Hematopoietic multipotent progenitor cell treated with erythropoietin and hydrocortisone succinate and interleukin-3 and kit ligand, for 17 days (in vitro differentiated cells): ENCODE measurements at regions not wholly inside any gene's neighbourhood (a gene's known extent, or its start where the extent isn't known, plus 50 kb on each side); places are given as distances from the start of the nearest gene placed in this dataset.

Source experiments
- DNase-seq: peaks from one replicate; pipeline ENCODE4 v3.0.0-alpha.2; 2015; ENCODE audit warnings: low spot score

DNA sequence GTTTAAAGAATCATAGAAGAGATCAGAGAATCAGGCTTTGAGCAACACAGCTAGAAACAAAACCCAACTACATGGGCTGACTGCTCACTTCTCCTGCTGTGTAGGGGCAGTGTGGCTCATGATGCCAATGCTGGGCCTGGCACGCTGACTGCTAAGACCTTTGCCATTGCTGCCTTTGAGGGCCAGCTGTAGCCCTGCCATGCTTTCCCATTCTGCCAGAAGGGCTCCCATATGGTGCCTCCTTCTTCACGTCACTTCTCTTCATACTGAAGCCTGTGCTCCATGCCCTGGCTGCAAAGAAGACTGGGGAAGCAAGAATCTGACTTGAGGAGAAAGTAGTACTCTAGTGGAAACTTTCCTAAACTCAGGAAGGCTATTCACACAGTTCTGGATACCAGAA is 232.9 kb downstream of the UTP18 start:
- DNase-seq, result no peak

DNA sequence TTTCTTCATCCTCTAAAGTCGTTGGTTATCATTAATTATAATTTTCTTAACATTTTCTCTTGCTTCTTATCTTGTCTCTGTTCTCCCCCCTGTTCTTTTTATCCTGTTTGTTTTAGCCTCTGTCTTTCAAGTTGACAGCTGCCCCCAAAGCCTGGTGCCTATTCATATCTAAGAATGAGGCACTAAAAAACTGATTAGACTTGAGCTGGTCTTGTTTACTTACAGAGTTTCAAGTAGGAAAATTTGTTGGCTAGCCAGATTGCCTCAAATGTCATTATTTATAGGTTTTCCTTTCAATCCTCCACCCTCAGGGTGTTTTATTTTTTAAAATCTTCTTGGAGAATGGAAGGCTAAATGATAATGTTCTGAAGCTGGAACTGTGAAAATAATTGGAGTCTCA is 236.0 kb downstream of the UTP18 start:
- no peak for DNase-seq

DNA sequence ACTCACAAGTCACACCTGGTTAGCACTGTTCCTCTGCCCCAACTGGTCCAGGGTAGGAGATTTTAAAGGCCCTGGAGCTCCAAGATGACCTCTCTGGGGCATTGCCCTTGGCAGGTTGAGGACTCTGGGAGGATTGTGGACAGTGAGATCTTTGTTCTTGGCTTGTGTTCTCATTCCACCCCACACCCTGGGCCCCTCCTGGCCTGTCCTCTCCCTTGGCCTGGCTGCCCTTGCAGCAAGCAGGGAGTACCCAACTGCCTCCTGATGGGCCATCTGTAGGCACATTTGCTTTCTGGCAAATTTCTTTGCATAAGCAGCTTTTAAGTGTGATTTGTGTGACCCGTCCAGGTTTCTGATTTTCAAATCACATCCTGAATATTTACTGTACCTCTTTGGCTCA is 239.6 kb downstream of the UTP18 start:
- no peak for DNase-seq

DNA sequence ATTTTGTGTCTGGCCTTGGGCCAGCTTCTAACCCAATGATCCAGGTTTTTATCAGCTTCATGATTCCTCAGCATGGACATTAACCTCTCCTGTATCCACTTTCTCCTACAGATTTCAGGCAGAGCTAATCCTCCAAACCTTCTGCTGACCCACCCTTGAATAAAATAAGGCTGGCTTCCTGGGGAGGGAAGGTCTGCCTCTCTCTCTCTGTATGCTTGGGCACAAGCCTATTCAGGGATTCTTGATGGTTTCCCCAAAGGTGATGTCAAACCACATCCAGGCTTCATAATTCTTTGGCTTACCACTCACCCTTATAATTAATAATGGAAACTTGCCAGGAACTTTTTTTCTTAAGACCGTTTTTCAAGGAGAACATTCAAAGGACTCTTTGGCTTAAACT is 240.1 kb downstream of the UTP18 start:
- DNase-seq, result no peak

DNA sequence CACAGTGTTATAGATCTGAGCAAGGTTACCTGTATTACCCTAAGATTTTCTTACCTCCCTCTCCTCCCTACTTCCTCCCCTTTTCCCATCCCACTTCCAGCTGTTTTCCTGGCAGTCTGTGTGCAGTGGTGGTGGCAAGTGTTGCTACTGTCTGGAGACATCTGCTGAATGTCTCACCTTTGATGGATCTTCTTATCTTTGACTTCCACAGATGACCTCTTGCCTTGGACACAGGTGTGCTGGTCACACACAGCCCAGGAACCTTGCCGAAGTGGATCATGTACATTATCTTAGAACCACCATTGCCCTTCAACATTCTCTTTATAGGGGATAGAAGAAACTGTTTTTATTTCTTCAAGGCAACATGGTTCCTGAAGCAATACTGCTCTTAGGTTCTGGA is 245.1 kb downstream of the UTP18 start:
- DNase-seq, result no peak

DNA sequence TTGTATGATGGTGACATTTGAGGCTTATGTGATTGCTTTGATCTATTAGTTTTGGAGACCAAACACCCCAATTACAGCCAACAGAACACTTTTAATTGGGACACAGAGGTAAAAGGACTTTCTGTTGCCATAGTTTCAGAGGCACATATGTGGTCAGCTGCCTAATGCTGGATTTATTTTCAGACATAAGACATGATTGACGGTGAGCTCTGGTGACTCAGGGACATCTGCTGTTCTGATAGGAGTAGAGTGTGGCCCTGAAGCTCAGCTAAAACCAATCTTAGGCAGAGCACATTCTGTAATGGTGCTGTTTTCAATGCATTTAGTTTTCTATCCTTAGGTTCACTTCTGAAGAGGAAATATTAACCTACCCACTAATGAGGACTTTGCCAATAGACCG is 247.1 kb downstream of the UTP18 start:
- no peak for DNase-seq

DNA sequence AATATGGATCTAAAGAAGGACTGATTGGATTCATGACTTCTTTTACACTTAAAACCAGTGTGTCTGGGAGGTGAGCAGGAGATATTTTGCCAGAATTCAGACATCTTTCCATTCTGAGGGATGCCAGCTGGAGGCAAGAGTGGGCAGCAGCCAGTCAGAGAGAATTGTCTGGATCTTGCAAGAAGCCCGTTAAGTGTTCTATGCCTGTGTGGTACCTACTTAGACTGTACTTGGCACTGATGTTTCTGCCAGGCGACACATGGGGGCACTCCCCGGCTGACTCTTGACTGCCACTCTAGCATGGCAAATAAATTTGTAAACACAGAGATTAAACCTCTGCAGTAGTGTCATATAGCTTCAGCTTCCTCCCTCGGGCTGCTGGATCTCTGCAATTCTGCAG is 247.7 kb downstream of the UTP18 start:
- no peak for DNase-seq

DNA sequence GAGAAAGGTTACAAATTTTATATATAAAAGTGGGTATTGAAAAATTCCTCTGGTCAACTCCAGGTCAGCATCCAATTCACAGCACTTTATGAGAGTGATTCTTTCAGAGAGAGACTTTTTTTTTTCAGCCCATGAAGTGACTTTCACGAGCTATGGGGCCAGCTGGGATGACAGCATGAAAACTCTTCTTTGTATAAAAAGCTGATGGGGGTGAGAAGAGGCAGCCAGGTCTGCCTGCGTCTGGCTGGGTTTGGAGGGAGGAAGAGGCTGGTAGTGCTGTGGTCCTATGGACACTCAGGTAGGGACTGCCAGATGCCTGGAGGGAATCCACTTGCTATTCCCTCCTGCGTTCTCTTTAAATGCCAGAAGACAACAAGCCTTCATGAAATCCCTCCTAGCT is 250.6 kb downstream of the UTP18 start:
- DNase-seq, result no peak

DNA sequence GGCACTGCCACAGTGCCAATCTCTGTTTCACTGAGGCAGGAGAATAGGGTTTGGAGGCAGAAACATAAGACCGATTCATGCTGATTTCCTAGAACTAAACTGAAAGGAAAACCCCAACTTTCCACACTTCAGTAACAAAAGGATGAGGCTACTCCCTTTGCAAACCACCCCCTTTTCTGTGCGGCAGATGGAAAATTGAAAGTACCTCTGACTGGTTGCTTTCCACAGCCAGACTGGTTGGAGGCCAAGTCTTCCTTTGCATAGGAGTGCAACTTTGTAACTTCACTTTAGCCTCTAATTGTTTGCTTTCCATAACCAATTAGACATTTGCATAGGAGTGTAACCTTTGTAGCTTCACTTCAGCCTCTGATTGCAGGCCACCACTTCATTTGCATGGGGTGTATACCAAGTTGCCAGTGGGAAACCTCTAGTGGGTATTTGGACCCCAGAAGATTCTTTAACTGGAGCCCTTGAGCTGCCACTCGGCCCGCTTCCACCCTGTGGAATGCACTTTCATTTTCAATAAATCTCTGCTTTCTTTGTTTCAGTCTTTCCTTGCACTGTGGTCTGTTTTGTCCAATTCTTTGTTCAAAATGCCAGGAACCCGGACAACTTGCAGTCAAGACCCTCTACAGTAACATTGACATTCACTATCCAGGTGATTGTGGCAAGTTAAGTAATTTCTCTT is 252.0 kb downstream of the UTP18 start:
- no peak for DNase-seq

DNA sequence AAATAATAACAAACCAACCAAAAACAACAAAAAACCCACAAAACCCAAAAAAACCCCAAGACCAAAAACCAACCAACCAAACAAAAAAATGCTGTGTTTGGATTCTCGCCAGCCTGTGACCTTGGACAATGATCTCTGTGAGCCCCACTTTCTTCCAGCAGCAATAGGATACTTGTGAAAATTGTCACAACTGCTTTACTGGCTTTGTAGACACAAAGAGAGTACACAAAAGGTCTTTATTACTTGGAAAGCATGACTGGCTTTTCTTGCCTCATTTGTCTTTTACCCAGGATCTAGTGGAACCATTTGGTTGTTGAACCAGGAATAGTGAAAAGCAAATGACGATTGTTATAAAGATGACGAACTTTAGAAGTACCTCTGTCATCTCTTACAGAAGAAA is 256.6 kb downstream of the UTP18 start:
- DNase-seq, result no peak

DNA sequence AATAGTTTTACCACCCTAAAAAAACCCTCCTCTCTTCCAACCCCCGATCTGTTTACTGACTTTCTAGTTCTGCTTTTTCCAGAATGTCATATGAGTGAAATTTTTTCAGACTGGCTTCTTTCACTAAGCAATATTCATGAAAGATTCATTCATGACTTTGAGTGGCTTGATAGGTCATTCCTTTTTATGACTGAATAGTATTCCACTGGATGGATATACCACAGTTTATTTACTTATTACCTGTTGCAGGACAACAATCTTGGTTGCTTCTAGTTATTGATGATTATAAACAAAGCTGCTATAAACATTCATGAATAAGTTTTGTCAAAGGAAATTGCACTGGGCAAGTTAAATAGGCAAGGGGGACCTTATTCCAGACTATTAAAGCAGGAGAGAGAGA is 264.2 kb downstream of the UTP18 start:
- no peak for DNase-seq

DNA sequence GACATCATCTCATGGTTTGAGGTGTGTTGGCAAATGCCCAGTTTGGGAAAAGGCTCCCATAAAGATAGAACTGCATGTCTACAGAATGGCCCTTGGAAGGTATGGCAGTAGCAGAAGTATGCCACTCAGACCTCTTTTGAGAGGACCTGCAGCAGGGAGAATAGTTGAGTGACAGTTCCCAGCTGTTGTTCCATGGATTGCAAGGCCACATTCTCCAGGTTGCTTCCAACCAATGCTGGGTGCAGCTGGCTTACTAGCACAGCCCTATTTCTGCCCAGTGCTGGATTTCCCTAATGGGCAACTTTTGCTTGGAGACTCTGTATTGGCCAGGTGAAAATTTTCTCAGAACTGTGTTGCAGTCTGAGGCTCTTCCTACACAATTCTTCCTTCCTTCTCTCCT is 266.2 kb downstream of the UTP18 start:
- DNase-seq, result no peak

DNA sequence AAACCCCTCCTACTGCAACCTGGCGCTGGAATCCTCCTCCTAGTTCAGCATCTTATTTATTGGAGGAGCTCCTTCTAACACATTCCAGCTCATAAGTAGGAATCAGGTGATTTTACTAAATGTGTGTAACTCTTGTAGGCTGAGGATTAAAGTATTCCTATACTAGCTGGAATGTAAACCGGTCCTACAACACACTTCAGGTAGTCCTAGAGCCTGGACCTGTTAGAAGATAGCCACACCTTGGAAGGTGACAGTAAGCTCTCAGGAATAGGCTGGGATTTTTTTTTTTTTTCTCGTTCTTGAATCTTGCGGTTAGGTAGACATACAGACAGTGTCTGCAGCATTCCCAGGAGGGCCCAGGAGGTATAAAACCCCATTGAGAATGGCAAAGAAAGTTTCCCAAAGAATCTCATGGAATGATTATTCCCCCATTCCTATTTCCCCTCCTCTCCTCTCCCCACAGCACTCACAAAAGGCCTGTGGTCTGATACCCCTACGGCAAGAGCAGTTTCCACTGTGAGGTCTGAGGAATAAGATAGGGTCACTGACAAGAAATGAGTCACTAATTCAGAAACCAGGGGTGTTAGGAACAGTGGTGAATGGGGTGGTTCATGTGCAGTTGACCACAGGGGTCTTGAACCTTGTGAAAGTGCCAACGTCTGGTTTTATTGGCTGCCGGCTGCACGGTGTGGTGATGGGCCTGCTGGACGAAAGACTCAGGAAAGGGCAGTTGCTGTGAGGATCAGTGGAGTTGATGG is 267.1 kb downstream of the UTP18 start:
- no peak for DNase-seq

DNA sequence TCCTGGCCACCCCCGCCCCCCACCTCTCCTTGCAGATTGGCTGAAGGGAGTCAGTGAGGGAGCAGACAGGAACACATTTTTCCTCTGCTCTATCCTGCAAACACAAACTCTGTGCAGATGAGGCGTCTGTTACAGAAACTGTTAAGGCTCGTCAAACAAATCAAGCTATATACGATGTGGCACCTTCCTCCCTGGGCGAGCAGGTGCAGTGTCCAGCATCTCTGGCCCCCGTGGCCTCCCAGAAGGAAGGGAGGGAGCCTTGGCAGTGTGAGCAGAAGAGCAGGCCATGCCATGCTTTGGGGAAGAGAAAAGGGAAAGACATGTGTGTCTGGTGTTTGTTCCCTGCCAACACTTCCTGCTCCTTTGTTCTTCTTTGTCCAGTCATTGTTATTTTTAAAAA is 267.8 kb downstream of the UTP18 start:
- DNase-seq, result no peak

DNA sequence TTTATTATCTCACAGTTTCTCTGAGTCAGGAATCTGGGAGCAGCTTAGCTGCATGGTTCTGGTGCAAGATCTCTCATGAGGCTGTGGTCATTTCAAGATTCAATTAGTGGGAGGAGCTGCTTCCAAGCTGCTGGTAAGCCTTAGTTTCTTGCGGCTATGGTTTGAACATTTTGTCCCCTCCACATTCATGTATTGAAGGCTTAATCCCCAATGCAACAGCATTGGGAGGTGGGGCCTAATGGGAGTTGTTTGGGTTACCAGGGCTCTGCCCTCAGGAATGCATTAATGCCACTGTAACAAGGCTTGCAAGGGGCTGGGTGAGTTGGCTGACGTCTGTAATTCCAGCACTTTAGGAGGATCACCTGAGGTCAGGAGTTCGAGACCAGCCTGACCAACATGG is 272.9 kb downstream of the UTP18 start:
- DNase-seq, result no peak

DNA sequence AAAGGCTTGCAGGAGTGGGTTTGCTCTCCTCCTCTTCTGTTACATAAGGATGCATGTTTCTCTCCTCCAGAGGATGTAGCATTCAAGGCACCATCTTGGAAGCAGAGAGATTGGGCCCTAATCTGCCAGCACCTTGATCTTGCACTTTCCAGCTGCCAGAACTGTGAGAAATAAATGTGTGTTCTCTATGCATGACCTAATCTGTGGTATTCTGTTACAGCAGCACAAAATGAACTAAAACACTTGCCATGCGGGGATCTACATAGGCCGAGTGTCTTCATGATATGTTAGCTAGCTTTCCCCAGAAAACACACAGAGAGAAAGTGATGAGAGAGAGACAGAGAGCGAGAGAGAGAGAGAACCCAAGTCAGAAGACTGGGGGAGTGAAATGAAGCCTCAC is 273.5 kb downstream of the UTP18 start:
- DNase-seq, result no peak

DNA sequence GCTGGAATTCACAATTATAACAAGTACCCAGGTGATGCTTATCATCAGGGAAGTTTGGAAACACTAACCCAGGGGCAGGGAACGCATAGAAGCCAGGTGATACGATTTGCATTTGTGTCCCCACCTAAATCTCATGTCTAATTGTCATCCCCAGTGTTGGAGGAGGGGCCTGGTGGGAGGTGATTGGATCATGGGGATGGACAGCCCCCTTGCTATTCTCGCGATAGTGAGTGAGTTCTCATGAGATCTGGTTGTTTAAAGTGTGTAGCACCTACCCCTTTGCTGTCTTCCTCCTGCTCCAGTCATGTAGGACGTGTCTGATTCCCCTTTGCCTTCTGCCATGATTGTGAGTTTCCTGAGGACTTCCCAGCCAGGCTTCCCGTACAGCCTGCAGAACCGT is 276.3 kb downstream of the UTP18 start:
- DNase-seq, result no peak

DNA sequence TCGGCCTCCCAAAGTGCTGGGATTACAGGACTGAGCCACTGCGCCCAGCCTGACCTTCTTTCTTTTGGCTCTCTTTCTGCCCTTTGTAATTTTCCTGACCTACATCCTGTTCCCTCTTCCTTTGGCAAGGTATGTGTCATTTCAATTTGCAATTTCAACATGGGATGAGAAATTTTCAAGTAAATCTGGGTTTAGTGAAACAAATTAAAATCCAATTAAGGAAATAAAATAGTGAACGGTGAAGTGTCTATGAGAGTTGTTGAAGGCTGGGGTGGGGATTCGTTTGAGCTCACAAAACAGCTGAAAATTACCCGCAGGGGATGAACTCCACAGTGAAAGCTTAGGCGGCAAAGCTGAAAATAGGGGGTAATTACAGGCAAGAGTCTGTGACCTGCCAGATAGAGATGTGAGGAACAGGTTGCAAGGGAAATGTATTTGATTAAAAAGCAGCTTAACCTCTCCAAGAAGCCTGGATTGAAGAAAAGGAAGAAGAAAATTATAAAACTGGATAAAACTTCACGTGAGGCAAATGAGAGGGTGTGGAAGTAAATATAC is 277.7 kb downstream of the UTP18 start:
- no peak for DNase-seq

DNA sequence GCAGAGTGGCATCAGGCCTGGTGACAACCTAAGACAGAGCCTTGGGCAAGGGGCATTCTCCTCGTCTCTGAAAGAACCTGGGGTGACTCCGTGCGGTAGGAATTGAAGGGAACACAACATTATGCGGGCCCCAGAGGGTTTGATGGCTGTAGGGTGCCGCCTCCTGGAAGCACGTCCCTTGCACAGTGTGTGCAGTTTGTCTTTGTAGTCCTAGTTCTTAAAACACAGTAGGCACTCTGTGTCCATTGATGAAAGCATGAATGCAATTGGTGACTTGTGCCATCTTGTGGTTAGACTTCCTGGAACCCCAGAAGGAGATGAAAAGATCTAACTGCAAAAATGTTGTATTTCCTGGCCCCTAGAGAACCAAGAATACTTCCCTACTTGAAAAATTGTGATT is 279.8 kb downstream of the UTP18 start:
- no peak for DNase-seq

DNA sequence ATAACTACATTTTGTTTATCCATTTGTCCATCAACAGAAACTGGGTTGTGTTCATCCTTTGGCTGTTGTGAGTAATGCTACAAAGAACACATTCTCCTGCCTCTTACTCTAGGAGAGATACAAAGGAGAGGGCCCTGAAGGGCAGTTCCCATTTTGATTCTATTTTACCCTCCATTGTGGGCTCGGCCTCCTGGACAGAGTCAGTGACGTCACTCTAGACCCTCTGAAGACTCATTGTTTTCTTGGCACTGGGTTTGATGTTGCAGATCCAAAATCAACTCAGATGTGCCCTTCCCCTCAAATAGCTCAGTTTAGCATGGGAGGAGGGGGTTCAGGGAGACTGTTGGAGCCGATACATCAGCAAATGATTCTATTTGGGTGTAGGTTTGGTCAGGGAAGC is 280.9 kb downstream of the UTP18 start:
- DNase-seq, result no peak

DNA sequence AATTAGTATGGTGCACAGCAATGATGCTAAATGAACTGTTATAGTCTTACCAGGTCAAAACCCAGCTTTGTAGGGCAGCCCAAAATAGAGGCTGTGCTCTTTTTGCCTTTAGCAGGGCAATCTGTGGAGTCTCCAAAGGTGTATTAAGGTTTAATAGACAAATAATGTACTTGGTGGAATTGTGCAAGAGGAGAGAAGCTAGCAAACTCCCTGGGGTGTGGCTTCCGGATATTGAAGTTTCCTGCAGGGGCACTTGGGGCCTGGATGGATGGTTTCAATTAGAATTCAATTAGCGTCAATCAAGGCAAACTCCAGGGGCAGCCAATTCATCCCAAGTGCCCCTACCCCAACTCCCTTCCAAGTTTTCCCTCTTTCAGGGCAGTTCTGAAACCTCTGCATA is 285.8 kb downstream of the UTP18 start:
- DNase-seq, result no peak

DNA sequence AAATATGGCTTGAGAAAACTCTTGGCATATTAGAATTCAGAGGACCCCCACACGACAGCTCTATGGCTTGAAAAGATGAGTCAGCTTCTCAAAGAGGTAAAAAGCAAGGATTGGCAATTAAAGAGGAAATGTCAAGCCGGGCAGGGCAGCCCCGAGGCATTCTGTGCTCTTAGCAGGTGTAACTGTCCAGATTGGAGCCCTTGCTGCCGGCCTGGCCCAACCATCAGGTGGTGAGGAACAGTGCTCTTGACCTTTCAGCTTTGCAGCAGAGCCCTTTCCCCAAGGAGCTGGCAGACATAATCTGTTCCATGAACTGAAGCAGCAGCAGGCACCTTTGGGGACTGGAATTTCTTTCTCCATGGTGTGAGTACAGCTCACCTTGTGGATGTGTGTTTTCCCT is 287.8 kb downstream of the UTP18 start:
- no peak for DNase-seq

DNA sequence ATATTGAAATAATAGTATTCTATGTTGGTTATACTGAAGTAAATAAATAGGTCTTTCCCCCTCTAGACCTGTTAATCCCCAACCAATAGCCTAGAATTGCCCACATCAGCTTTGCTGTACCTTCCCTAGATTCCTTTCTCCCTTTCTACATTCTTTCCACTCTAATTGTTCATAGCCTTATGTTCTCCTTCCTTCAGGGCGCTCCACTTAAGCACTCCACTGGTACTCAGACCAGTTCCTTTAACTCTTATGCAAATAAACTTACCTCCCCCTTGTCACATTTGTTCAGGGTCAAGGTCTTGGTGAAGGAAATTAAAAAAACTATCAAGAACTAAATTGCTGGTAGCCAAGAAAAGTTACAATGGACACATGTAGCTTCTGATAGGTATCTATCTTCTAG is 294.8 kb downstream of the UTP18 start:
- DNase-seq, result no peak

DNA sequence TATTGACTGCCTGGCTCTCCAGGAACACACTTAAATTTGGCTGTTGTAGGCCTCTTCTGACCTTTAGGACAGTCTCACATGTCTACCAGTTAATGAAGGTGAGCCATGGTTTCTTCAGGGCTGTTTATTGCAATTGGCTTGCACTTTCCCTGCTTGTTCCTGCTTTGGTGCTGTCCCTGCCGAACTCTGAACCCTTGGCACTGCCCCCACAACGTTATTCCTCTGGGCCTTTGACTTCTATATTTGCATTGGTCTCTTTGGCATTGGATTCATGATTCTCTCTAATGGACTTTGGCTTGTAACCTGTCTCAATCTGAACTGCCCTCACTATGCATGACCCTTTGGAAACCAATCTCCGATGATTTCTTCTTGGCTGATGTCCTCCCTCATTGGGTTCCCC is 299.4 kb downstream of the UTP18 start:
- DNase-seq, result no peak
